Hematopoietic multipotent progenitor cell treated with erythropoietin and hydrocortisone succinate and interleukin-3 and kit ligand, for 6 days (in vitro differentiated cells): ENCODE measurements at regions not wholly inside any gene's neighbourhood (a gene's known extent, or its start where the extent isn't known, plus 50 kb on each side); places are given as distances from the start of the nearest gene placed in this dataset.
"Not testable (repeated sequence)": the region's sequence is repeated elsewhere in the genome, so short reads cannot be mapped to it uniquely, and the experiment has no call there.

ENCODE experiments used
- DNase-seq: peaks from one replicate; pipeline ENCODE4 v3.0.0-alpha.2; 2015

DNA sequence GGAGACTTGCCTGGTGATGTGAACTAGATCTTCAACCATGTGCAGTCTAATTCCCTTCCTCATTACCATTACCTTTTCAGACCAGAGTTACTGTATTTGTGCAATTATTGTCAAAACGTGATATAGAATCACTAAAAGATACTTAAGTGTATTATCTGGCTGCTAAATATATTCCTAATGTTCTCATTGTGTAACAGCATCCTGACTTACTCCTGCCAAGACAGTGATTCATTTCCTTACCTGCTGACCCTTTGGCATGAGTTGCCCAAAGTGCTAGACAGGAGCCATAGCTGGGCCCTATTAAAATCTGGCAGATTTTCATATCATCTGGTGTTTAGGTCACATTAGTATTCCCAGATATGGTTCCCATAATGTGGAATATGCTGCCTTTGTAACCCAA, 598.3 kb upstream of the CAMK1G start:
- DNase-seq = no peak

- peak; percentile 32 for DNase-seq
Observed at GRCh38 chr1:208988811-208989222, 594.7 kb upstream of the CAMK1G start.

- DNase-seq = no peak
Observed at GRCh38 chr1:208990456-208990855, 593.1 kb upstream of the CAMK1G start.

- DNase-seq = not testable (repeated sequence)
Observed at GRCh38 chr1:208997053-208997452, 586.5 kb upstream of the CAMK1G start.

GRCh38 chr1:208997726-208998312, 585.7 kb upstream of the CAMK1G start:
- DNase-seq = peak; percentile 7

GRCh38 chr1:209008586-209008985, 574.9 kb upstream of the CAMK1G start:
- DNase-seq = no peak

- DNase-seq = no peak
Observed at GRCh38 chr1:209010475-209011230, 572.9 kb upstream of the CAMK1G start.

GRCh38 chr1:209012443-209013196, 570.9 kb upstream of the CAMK1G start:
- DNase-seq = no peak

DNA sequence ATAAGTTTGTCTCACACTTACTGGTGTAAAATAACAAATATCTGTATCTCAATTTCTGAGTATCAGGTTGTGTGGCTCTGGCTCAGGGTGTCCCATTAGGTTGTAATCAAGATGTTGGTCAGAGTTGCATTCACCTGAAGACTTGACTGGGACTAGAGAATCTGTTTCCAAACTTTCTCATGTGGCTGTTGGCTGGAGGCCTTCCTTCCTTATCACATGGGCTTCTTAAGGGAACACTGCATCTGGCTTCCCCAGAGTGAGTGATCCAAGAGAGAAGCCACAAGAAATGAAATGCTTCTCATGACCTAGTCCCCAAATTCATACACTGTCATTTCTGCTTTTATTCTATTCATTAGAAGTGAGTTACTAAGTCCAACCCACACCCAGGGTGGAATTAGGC, 568.4 kb upstream of the CAMK1G start:
- DNase-seq = no peak

- no peak for DNase-seq
Observed at GRCh38 chr1:209021622-209022021, 561.9 kb upstream of the CAMK1G start.

DNA sequence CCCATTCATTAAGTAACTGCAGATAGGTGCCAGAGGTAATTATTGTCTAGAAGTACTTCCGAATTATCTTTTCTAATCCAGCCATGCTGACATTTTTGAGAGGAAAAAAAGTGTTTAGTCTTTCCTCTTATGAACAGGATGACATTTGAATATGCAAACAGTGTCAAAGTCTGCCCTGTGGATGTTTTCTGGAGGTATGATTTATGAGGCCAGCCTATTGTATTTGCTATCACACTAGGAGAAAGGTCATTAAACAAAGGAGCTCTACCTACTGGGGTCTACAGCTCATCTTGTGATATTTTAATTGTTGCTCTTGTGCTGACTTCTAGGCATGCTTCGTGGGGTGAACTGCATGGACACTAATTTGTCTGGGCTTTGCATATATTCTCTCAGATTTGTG, 559.7 kb upstream of the CAMK1G start:
- DNase-seq = no peak

DNA sequence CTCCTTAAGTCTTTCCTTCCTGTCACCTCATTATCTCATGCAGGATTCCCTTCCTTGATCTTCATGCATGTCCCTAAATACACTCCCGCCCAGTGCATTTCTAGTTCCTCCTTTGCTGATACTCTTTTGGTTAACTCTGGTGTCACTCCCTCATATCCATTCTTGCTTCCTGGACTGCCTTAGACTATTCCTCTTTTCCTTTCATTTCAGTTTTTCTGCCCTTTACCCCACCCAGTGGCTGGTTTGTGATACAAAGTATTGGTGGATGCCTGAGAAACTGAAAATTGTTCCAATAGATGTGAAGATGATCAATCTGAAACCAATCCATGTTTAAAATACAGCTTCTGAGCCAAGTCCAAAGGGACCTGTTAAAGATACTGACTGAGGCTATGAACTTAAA, 553.8 kb upstream of the CAMK1G start:
- DNase-seq = no peak

GRCh38 chr1:209030454-209031167, 552.9 kb upstream of the CAMK1G start:
- DNase-seq = no peak

DNA sequence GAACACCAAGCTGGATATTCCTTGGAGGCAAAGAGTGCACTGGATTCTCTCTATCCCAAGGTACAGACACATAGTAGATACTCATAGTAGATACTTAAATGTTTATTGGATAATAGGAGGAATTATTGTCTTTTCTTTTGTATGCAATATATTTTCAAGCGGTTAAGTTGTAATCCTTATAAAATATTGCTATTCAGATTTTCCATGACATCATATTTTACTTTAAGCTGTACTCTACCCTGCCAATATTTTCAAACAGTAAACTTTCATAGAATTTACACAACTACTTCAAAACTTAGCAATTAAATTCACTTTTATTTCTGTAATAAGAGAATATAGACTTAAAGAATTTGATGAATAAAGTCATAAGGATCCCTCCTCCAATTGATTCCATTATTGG, 546.5 kb upstream of the CAMK1G start:
- DNase-seq = no peak

DNA sequence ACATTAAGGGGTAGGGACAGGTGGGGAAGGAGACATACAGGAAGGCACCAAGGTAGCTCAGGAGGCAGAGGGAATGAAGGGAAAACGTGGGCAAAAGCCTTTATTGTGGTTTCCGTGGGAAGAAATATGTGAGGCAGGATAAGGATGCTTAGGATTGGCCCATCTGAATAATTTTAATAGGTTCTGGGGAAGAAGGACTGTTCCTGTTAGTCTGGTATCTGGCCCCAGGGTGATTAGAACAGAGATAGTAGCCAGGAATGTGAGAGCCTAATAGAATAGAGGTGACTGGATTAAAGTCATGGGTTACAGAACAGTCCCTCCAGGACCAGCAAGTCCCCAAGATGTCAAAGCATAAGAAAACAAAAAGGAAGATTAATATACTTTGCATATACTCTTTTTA, 545.2 kb upstream of the CAMK1G start:
- no peak for DNase-seq

DNA sequence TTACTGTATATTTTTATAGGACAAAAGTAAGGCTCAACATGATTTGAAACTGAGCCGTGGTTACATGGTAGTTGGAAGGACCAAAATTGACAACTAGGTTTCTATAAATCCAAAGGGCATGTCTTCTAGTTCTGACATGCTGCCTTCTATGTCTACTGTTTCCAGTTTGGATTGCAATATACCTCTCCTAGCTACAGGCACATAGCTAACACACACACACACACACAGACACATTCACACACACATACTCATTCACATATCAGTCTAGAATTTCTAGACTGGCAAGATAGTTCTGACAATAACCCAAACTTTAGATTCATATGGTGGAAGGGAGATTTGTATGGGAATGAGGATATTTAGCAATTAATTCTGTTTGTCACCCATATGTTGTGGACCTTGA, 544.8 kb upstream of the CAMK1G start:
- no peak for DNase-seq

- no peak for DNase-seq
Observed at GRCh38 chr1:209040351-209040750, 543.2 kb upstream of the CAMK1G start.

GRCh38 chr1:209041927-209042326, 541.6 kb upstream of the CAMK1G start:
- no peak for DNase-seq

- no peak for DNase-seq
Observed at GRCh38 chr1:209042413-209042812, 541.1 kb upstream of the CAMK1G start.

DNA sequence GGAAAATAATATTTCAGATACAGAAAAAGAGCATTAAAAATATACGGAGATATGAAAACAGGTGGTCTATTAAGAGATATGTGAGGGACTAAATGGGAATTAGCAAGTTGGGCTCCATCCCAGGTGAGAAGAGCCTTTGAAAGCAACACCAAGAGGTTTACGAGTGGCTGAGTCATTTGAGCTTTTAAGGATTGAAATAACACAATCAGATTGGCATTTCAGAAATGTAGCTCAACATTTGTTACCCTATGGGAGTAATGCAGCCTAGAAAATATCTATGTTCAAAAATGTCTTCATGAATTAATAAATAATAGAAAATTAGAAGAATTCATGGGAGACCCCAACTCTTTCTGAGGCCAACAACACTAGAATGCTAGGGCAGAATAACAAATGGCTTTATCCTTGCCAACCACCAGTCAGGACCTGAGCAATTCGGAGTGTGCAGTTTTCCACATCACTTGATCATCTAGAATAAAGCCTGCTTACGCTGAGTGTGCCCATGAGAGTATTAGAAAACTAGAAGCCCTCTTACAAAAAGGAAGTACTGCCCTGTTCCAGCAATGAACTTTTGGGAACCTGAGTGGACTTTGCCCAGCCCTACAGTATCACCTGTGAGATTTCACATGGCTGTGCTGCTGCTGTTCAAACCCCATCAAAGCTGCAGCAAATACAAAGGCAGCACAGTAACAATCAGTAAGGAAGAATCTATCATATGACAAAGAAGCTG, 538.0 kb upstream of the CAMK1G start:
- no peak for DNase-seq

- no peak for DNase-seq
Observed at GRCh38 chr1:209046058-209046417, 537.5 kb upstream of the CAMK1G start.

DNA sequence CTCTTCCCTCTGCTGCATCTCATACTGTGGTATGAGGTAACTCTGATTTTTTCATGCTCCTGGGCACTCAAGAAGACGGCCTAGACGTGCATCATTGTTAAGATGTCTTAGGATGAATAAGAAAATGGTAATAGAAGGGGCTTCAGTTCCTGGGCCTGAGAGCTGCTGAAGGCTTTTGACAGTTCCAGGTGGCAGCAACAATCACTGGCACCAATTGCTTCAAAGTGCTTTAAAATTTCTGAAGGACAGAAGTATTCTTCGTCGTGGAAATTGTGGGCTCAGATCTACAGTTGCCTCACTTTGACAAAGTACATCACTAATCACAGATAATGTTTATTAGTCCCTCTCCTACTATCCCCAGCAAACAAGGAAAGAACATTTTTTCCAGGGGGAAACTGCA, 536.6 kb upstream of the CAMK1G start:
- no peak for DNase-seq
